ACC112 (cell line): ENCODE measurements at regions not wholly inside any gene's neighbourhood (a gene's known extent, or its start where the extent isn't known, plus 50 kb on each side); places are given as distances from the start of the nearest gene placed in this dataset.

ENCODE experiments used
- H2AFZ ChIP-seq: fragments of 200-600 bp; sonication (generic); one replicate; pipeline ENCODE4 v1.6.0; 2017; ENCODE audit warnings: antibody characterized with exemption, low read length; ENCODE audit not compliant: unreplicated experiment
- H3K27ac ChIP-seq: fragments of 200-600 bp; sonication (generic); 2 replicates; pipeline ENCODE4 v1.5.1; 2014; ENCODE audit warnings: low read depth, mild to moderate bottlenecking, antibody characterized with exemption, low read length, moderate library complexity
- H3K27me3 ChIP-seq: fragments of 200-600 bp; sonication (generic); 2 replicates; pipeline ENCODE4 v1.6.1; 2014; ENCODE audit warnings: mild to moderate bottlenecking, antibody characterized with exemption, low read length, moderate library complexity, mixed read lengths; ENCODE audit not compliant: insufficient read depth
- H3K36me3 ChIP-seq: fragments of 200-600 bp; sonication (generic); 2 replicates; pipeline ENCODE4 v1.6.1; 2016; ENCODE audit warnings: mild to moderate bottlenecking, antibody characterized with exemption, low read length, moderate library complexity, mixed read lengths; ENCODE audit not compliant: insufficient read depth
- H3K4me1 ChIP-seq: fragments of 200-600 bp; sonication (generic); one replicate; pipeline ENCODE4 v1.6.1; 2016; ENCODE audit warnings: low read length, mixed read lengths; ENCODE audit not compliant: insufficient read depth, unreplicated experiment, control insufficient read depth
- H3K4me3 ChIP-seq: fragments of 200-600 bp; sonication (generic); 2 replicates; pipeline ENCODE4 v1.5.1; 2014; ENCODE audit warnings: mild to moderate bottlenecking, low read depth, low read length
- H3K79me2 ChIP-seq: fragments of 200-600 bp; sonication (generic); one replicate; pipeline ENCODE4 v1.6.0; 2016; ENCODE audit warnings: low read length; ENCODE audit not compliant: control insufficient read depth, unreplicated experiment, insufficient read depth

GRCh38 chr2:51650769-51651168 lies 618.8 kb upstream of the NRXN1 start:
- Histone ChIP-seq H3K79me2 (no peaks in the 10 kb centered on the region), H2AFZ (peak overlapping the region; percentile 77), H3K27me3 (no peaks in the 10 kb centered on the region), H3K4me3 (peak overlapping the region; percentile 69), H3K27ac (no peak overlapping the region), H3K4me1 (no peaks in the 10 kb centered on the region), H3K36me3 (no peaks in the 10 kb centered on the region)

DNA sequence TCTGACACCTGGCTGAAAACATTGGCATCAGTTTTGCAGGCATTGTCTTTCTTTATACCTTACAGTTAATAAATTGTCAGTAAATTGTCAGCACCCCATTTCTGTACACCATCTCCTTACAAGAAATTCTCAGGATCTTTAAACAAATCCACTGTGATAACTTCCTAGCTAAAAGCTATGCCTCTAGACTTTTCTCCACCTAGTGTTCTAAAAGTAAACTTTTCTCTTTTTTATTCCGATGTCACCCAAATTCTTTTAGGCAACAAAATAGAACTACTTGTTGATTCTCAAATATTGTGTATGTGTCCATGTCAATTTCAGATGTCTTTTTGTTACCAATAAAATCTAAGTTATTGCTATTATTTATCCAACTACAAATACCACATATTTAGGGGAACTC lies 617.4 kb upstream of the NRXN1 start:
- H3K27ac ChIP-seq = no peak overlapping the region
- H3K4me1 ChIP-seq = no peaks in the 10 kb centered on the region
- no peaks in the 10 kb centered on the region for H3K27me3 ChIP-seq
- no peaks in the 10 kb centered on the region for H3K79me2 ChIP-seq
- no peaks in the 10 kb centered on the region for H3K36me3 ChIP-seq
- H2AFZ ChIP-seq = no peak overlapping the region
- no peak overlapping the region for H3K4me3 ChIP-seq

DNA sequence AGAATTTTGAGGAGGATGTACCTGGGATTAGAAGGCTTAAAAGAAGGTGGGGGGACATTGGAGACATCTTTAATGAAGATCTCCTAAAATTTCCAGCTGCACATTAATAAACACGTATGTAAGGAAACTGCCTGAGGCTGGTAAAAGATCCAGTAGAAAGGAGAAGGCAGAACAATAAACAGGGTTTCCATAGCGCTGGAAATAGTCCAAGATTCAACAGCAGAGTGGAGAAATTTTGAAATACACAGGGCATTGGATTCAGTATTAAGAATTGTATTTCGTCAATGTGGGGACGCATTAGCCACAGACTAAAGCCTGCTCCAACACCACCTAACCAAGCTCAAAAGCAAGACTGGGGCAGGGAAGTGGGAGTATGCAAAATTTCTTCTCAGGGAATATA lies 606.9 kb upstream of the NRXN1 start:
- Histone ChIP-seq H3K79me2 (no peaks in the 10 kb centered on the region), H3K27ac (no peak overlapping the region), H3K36me3 (no peaks in the 10 kb centered on the region), H3K27me3 (no peaks in the 10 kb centered on the region), H2AFZ (no peak overlapping the region), H3K4me3 (no peak overlapping the region), H3K4me1 (no peaks in the 10 kb centered on the region)

GRCh38 chr2:51633073-51633472 lies 601.1 kb upstream of the NRXN1 start:
- no peak overlapping the region for H2AFZ ChIP-seq
- no peak overlapping the region for H3K4me3 ChIP-seq
- no peak overlapping the region for H3K27ac ChIP-seq
- H3K36me3 ChIP-seq = no peaks in the 10 kb centered on the region
- H3K4me1 ChIP-seq = no peaks in the 10 kb centered on the region
- no peaks in the 10 kb centered on the region for H3K27me3 ChIP-seq
- H3K79me2 ChIP-seq = no peaks in the 10 kb centered on the region

DNA sequence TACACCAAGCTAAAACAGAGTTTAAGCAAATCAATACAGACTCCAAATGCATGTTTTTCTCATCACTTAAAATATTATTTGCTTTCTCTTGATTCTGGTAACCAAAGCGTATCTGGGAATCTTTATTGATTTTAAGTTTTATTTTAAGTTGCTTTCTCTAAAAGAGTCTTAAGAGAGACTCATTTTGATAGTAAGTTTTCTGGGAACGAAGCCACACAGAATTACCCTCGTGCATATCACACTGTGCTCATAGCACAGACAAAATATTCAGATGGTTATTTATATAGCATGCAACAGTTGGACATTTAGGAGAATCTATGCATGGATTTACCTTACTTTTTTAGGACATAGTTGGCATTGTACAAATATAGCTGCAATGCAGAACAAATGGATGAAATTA lies 597.5 kb upstream of the NRXN1 start:
- no peak overlapping the region for H3K4me3 ChIP-seq
- no peak overlapping the region for H2AFZ ChIP-seq
- no peaks in the 10 kb centered on the region for H3K79me2 ChIP-seq
- no peak overlapping the region for H3K27ac ChIP-seq
- no peaks in the 10 kb centered on the region for H3K27me3 ChIP-seq
- H3K36me3 ChIP-seq = no peaks in the 10 kb centered on the region
- H3K4me1 ChIP-seq = peaks cover 6% of the 10 kb centered on the region

GRCh38 chr2:51628917-51629316 lies 597.0 kb upstream of the NRXN1 start:
- no peaks in the 10 kb centered on the region for H3K36me3 ChIP-seq
- H2AFZ ChIP-seq = no peak overlapping the region
- no peaks in the 10 kb centered on the region for H3K27me3 ChIP-seq
- H3K27ac ChIP-seq = no peak overlapping the region
- no peak overlapping the region for H3K4me3 ChIP-seq
- H3K79me2 ChIP-seq = no peaks in the 10 kb centered on the region
- peaks cover 6% of the 10 kb centered on the region for H3K4me1 ChIP-seq

DNA sequence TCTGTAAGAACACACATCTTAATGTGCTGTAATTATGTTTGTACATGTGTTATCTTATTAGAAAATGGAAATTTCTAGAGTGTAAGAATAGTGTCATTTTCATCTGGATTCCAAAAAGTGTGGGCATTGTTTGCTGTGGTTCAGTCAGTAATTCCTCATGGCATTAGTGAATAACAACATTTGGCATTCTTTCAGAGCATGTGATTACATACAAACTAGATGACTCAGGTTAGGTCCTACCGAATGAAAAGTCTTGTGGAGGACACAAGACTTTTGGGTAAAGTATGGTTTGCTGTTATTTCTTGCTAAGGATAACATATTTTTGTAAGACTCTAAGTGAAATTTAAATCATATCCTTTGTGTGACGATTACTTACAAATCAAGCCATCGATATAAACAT lies 593.1 kb upstream of the NRXN1 start:
- no peak overlapping the region for H3K4me3 ChIP-seq
- peak overlapping the region; percentile 44 for H2AFZ ChIP-seq
- no peaks in the 10 kb centered on the region for H3K27me3 ChIP-seq
- H3K79me2 ChIP-seq = no peaks in the 10 kb centered on the region
- H3K36me3 ChIP-seq = no peaks in the 10 kb centered on the region
- H3K4me1 ChIP-seq = peaks cover 16% of the 10 kb centered on the region
- H3K27ac ChIP-seq = peak overlapping the region; percentile 18; the same call in 1 of the 2 replicates

GRCh38 chr2:51620796-51621195 lies 588.9 kb upstream of the NRXN1 start:
- Histone ChIP-seq H2AFZ (no peak overlapping the region), H3K4me1 (peaks cover 16% of the 10 kb centered on the region), H3K36me3 (no peaks in the 10 kb centered on the region), H3K4me3 (no peak overlapping the region), H3K79me2 (no peaks in the 10 kb centered on the region), H3K27ac (no peak overlapping the region), H3K27me3 (no peaks in the 10 kb centered on the region)

DNA sequence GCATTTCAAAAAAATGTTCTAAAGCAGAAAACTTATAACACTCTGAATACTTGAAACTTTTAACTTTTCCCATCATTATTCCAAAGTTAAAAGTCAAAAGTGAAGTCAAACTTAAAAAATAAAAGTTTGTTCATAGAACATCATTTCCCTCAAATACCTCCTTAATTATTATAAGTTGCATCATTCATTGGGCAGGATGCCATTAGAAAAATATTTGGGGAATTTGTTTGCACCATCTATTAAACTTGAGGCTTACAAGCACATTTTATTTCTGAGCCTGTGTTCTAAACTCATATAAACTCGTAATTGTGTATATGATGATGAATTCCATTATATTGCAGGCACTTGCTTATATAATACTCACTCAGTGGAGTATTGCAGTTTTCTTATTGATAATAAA lies 588.0 kb upstream of the NRXN1 start:
- H3K4me3 ChIP-seq = no peak overlapping the region
- H3K27me3 ChIP-seq = no peaks in the 10 kb centered on the region
- H3K27ac ChIP-seq = no peak overlapping the region
- H3K4me1 ChIP-seq = peaks cover 13% of the 10 kb centered on the region
- H2AFZ ChIP-seq = peak overlapping the region; percentile 41
- no peaks in the 10 kb centered on the region for H3K36me3 ChIP-seq
- H3K79me2 ChIP-seq = no peaks in the 10 kb centered on the region

DNA sequence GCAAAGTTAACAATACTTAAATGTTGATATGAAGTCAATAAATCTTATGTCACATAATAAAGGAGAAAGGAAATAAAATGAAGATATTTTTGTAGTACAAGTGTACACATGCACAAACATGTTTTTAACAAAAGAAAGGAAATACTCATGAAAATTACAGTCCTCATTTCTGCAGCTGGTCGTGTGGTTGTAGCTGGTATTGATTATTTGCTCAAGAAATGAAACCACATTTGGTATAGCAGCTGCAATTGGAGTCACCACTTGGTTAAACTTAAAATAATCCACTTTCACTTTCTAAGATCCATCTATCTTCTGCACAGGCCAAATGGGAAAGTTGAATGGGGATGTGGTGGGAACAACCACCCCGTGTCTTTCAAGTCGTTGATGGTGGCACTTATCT lies 580.5 kb upstream of the NRXN1 start:
- no peaks in the 10 kb centered on the region for H3K27me3 ChIP-seq
- H3K36me3 ChIP-seq = no peaks in the 10 kb centered on the region
- no peak overlapping the region for H2AFZ ChIP-seq
- no peak overlapping the region for H3K4me3 ChIP-seq
- H3K4me1 ChIP-seq = no peaks in the 10 kb centered on the region
- H3K27ac ChIP-seq = no peak overlapping the region
- H3K79me2 ChIP-seq = no peaks in the 10 kb centered on the region

DNA sequence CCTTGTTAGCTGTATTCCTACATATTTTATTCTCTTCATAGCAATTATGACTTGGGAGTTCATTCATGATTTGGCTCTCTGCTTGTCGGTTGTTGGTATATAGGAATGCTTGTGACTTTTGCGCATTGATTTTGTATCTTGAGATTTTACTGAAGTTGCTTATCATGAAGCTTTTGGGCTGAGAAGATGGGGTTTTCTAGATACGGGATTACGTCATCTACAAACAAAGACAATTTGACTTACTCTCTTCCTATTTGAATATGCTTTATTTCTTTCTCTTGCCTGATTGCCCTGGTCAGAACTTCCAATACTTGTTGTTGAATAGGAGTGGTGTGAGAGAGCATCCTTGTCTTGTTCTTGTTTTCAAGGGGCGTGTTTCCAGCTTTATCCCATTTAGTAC lies 569.8 kb upstream of the NRXN1 start:
- no peaks in the 10 kb centered on the region for H3K4me1 ChIP-seq
- H3K79me2 ChIP-seq = no peaks in the 10 kb centered on the region
- no peaks in the 10 kb centered on the region for H3K27me3 ChIP-seq
- no peaks in the 10 kb centered on the region for H3K36me3 ChIP-seq
- no peak overlapping the region for H3K27ac ChIP-seq
- H2AFZ ChIP-seq = no peak overlapping the region
- H3K4me3 ChIP-seq = no peak overlapping the region

DNA sequence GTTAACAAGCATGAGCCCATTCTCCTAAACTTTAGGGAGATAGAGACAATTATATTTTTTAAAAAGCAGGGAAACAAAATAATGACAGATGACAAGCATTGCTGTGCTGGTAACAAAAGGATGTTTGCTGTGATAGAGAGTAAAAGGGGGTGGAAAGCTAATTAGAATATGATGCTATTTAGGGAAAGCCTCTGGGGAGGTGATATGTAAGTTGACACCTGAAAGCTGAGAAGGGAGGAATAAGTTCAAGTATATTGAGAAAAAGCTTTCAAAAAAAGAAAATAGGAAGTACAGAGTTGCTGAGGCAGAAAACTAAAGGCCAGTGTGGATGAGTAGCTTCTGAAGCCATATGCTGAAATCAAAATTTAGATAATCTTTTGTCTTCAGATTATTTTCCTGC lies 565.2 kb upstream of the NRXN1 start:
- Histone ChIP-seq H3K27ac (no peak overlapping the region), H3K4me1 (no peaks in the 10 kb centered on the region), H3K79me2 (no peaks in the 10 kb centered on the region), H3K36me3 (no peaks in the 10 kb centered on the region), H3K4me3 (no peak overlapping the region), H3K27me3 (no peaks in the 10 kb centered on the region), H2AFZ (no peak overlapping the region)
